IMR-90 (cell line): ENCODE measurements at regions not wholly inside any gene's neighbourhood (a gene's known extent, or its start where the extent isn't known, plus 50 kb on each side); places are given as distances from the start of the nearest gene placed in this dataset.

Experiments
- ATAC-seq: fragments of 200-7000 bp; cut with Tn5 transposase; 2 replicates; pipeline ENCODE4 v1.9.1; 2020; ENCODE audit warnings: low read depth, mild to moderate bottlenecking, moderate library complexity
- BruUV-seq: library from RNA; stranded (reverse); fragments of 400-500 nt; replicated peaks from 2 replicates; lab custom pipeline; 2021; lab: Mats Ljungman, UMichigan
- CTCF ChIA-PET: fragments of 300-600 bp; formaldehyde crosslinking; extraction: SDS; loops from one replicate; lab custom pipeline; 2021; ENCODE audit warnings: antibody characterized with exemption; lab: Yijun Ruan, JAX
- POLR2A ChIA-PET: fragments of 300-600 bp; sonication (Branson Sonifier 250); formaldehyde crosslinking; loops from one replicate; lab custom pipeline; 2022; ENCODE audit warnings: antibody characterized with exemption; ENCODE audit not compliant: unreplicated experiment; lab: Charles Lee
- DNase-seq: peaks from one replicate; pipeline ENCODE4 v3.0.0; 2013
- H2AFZ ChIP-seq: replicated peaks from 2 replicates; pipeline ENCODE3; 2013; ENCODE audit warnings: low read length, mild to moderate bottlenecking; ENCODE audit not compliant: poor library complexity
- H2AK5ac ChIP-seq: 2 replicates; pipeline ENCODE4 v1.6.1; 2013; ENCODE audit warnings: low read depth, low read length, inconsistent platforms
- H2AK9ac ChIP-seq: replicated peaks from 2 replicates; pipeline ENCODE3; 2013; ENCODE audit warnings: mild to moderate bottlenecking, low read depth, low read length, moderate library complexity; ENCODE audit not compliant: poor library complexity
- H2BK120ac ChIP-seq: 2 replicates; pipeline ENCODE4 v1.6.1; 2013; ENCODE audit warnings: low read depth, low read length, inconsistent platforms
- H2BK15ac ChIP-seq: 3 replicates; pipeline ENCODE4 v1.6.1; 2013; ENCODE audit warnings: low read depth, low read length, inconsistent platforms
- H2BK20ac ChIP-seq: 2 replicates; pipeline ENCODE4 v1.6.1; 2013; ENCODE audit warnings: low read depth, mild to moderate bottlenecking, inconsistent platforms, low read length, moderate library complexity
- H2BK5ac ChIP-seq: 2 replicates; pipeline ENCODE4 v1.6.1; 2013; ENCODE audit warnings: mild to moderate bottlenecking, low read depth, low read length, inconsistent platforms; ENCODE audit not compliant: poor library complexity, severe bottlenecking
- H3K14ac ChIP-seq: replicated peaks from 2 replicates; pipeline ENCODE4 v1.6.1; 2013; ENCODE audit warnings: low read depth, low read length, inconsistent platforms
- H3K18ac ChIP-seq: 2 replicates; pipeline ENCODE4 v1.6.1; 2013; ENCODE audit warnings: low read depth, low read length, control low read depth
- H3K23ac ChIP-seq: 2 replicates; pipeline ENCODE4 v1.6.1; 2013; ENCODE audit warnings: low read depth, low read length, inconsistent platforms
- H3K27ac ChIP-seq: 2 replicates; pipeline ENCODE4 v1.5.1; 2013; ENCODE audit warnings: mild to moderate bottlenecking, control low read depth, low read length; ENCODE audit not compliant: insufficient read depth
- H3K27me3 ChIP-seq: 2 replicates; pipeline ENCODE4 v1.6.1; 2013; ENCODE audit warnings: low read length; ENCODE audit not compliant: control insufficient read depth, insufficient read depth
- H3K36me3 ChIP-seq: 2 replicates; pipeline ENCODE4 v1.6.1; 2013; ENCODE audit warnings: low read length, mixed read lengths; ENCODE audit not compliant: control insufficient read depth, insufficient read depth
- H3K4ac ChIP-seq: 2 replicates; pipeline ENCODE4 v1.6.1; 2013; ENCODE audit warnings: low read depth, low read length, inconsistent platforms
- H3K4me1 ChIP-seq: 2 replicates; pipeline ENCODE4 v1.6.1; 2013; ENCODE audit warnings: low read length, mixed read lengths; ENCODE audit not compliant: control insufficient read depth, insufficient read depth
- H3K4me2 ChIP-seq: 2 replicates; pipeline ENCODE4 v1.6.1; 2013; ENCODE audit warnings: low read depth, mild to moderate bottlenecking, control low read depth, low read length, moderate library complexity
- H3K4me3 ChIP-seq: 2 replicates; pipeline ENCODE4 v1.5.1; 2013; ENCODE audit warnings: low read depth, mild to moderate bottlenecking, control low read depth, low read length, moderate library complexity; ENCODE audit not compliant: insufficient read depth
- H3K56ac ChIP-seq: 2 replicates; pipeline ENCODE4 v1.6.1; 2013; ENCODE audit warnings: low read length, inconsistent platforms; ENCODE audit not compliant: insufficient read depth; ENCODE audit errors: extremely low read depth
- H3K79me1 ChIP-seq, 2 experiments: 2 replicates each; pipeline ENCODE4 v1.6.1; 2013; ENCODE audit warnings: low read length in 2 of 2, inconsistent platforms in 1 of 2, low read depth in 1 of 2
- H3K9ac ChIP-seq: 2 replicates; pipeline ENCODE4 v1.6.1; 2013; ENCODE audit warnings: low read depth, low read length, control low read depth
- H3K9me1 ChIP-seq: 2 replicates; pipeline ENCODE4 v1.6.1; 2013; ENCODE audit warnings: low read length, inconsistent platforms; ENCODE audit not compliant: insufficient read depth
- H3K9me3 ChIP-seq: 2 replicates; pipeline ENCODE4 v1.6.1; 2013; ENCODE audit warnings: low read length; ENCODE audit not compliant: control insufficient read depth, insufficient read depth
- H4K20me1 ChIP-seq: 2 replicates; pipeline ENCODE4 v1.6.1; 2013; ENCODE audit warnings: low read length, inconsistent platforms; ENCODE audit not compliant: insufficient read depth
- H4K5ac ChIP-seq: 2 replicates; pipeline ENCODE4 v1.6.1; 2013; ENCODE audit warnings: mild to moderate bottlenecking, low read depth, low read length, control low read depth
- H4K8ac ChIP-seq, 2 experiments: 2 replicates each; pipeline ENCODE4 v1.6.1; 2013; ENCODE audit warnings: low read depth in 2 of 2, low read length in 2 of 2, control low read depth in 1 of 2, inconsistent platforms in 1 of 2
- H4K91ac ChIP-seq: 2 replicates; pipeline ENCODE4 v1.6.1; 2013; ENCODE audit warnings: low read depth, low read length, inconsistent platforms; ENCODE audit not compliant: insufficient read depth
- BHLHE40 ChIP-seq: fragments of 150-350 bp; IDR thresholded peaks from 2 replicates; pipeline ENCODE4 v1.6.1; 2016; ENCODE audit warnings: mild to moderate bottlenecking, low read depth, low read length
- CEBPB ChIP-seq: IDR thresholded peaks from 2 replicates; pipeline ENCODE4 v1.6.1; 2012; ENCODE audit warnings: low read depth, low read length, improper control_type of control experiment
- CHD1 ChIP-seq: IDR thresholded peaks from 2 replicates; pipeline ENCODE4 v1.6.1; 2012; ENCODE audit warnings: low read depth, low read length, improper control_type of control experiment
- ELK1 ChIP-seq: fragments of 150-350 bp; IDR thresholded peaks from 2 replicates; pipeline ENCODE4 v1.6.1; 2016; ENCODE audit warnings: low read depth, mild to moderate bottlenecking, low read length, moderate library complexity, borderline replicate concordance
- FOS ChIP-seq: fragments of 150-350 bp; IDR thresholded peaks from 2 replicates; pipeline ENCODE4 v1.6.1; 2016; ENCODE audit warnings: low read depth, low read length
- MAFK ChIP-seq: IDR thresholded peaks from 2 replicates; pipeline ENCODE4 v1.6.1; 2012; ENCODE audit warnings: low read depth, low read length, improper control_type of control experiment
- MAZ ChIP-seq: IDR thresholded peaks from 2 replicates; pipeline ENCODE4 v1.6.1; 2012; ENCODE audit warnings: low read depth, mild to moderate bottlenecking, low read length, improper control_type of control experiment, moderate library complexity, borderline replicate concordance
- MXI1 ChIP-seq: IDR thresholded peaks from 2 replicates; pipeline ENCODE4 v1.6.1; 2012; ENCODE audit warnings: low read depth, mild to moderate bottlenecking, low read length, moderate library complexity, borderline replicate concordance
- NFE2L2 ChIP-seq: fragments of 150-350 bp; IDR thresholded peaks from 2 replicates; pipeline ENCODE4 v1.6.1; 2016; ENCODE audit warnings: low read depth, mild to moderate bottlenecking, low read length
- POLR2A ChIP-seq: IDR thresholded peaks from 2 replicates; pipeline ENCODE4 v1.6.1; 2012; ENCODE audit warnings: mild to moderate bottlenecking, low read depth, low read length
- RAD21 ChIP-seq: IDR thresholded peaks from 2 replicates; pipeline ENCODE4 v1.6.1; 2012; ENCODE audit warnings: low read length, improper control_type of control experiment
- RCOR1 ChIP-seq: IDR thresholded peaks from 2 replicates; pipeline ENCODE4 v1.6.1; 2012; ENCODE audit warnings: mild to moderate bottlenecking, low read length, improper control_type of control experiment; ENCODE audit not compliant: insufficient replicate concordance
- RFX5 ChIP-seq: IDR thresholded peaks from 2 replicates; pipeline ENCODE4 v1.8.0; 2012; ENCODE audit warnings: low read depth, mild to moderate bottlenecking, low read length, moderate library complexity
- SMC3 ChIP-seq: fragments of 150-350 bp; IDR thresholded peaks from 2 replicates; pipeline ENCODE4 v1.6.1; 2016; ENCODE audit warnings: low read depth, mild to moderate bottlenecking, antibody characterized with exemption, low read length, moderate library complexity
- USF2 ChIP-seq: fragments of 150-350 bp; IDR thresholded peaks from 2 replicates; pipeline ENCODE4 v1.6.1; 2017; ENCODE audit warnings: mild to moderate bottlenecking, antibody characterized with exemption, low read length, low read depth
- dilution Hi-C: fragments of 300-500 bp; cut with HindIII; formaldehyde crosslinking; loops from one replicate; pipeline ENCODE4 v1.14.3; 2018; ENCODE audit warnings: low sequenced_read_pairs; ENCODE audit not compliant: unreplicated experiment
- in situ Hi-C: fragments of 300-500 bp; cut with MboI; formaldehyde crosslinking; loops from 3 replicates; pipeline ENCODE4 v1.14.3; 2019; ENCODE audit warnings: low sequenced_read_pairs, inconsistent platforms, mixed read lengths
- intact Hi-C: fragments of 100-400 bp; cut with micrococcal nuclease; formaldehyde crosslinking; loops from 2 replicates; pipeline ENCODE4 v1.10.0; 2022
- TF ChIP-seq, protein P1 (sequence below): conservative IDR thresholded peaks from 2 replicates; pipeline ENCODE4 v1.5.1; 2012; ENCODE audit warnings: mild to moderate bottlenecking, low read depth, low read length, improper control_type of control experiment

- Histone ChIP-seq H4K20me1 (no peaks in the 10 kb centered on the region), H2BK15ac (no peak overlapping the region), H3K27ac (no peak overlapping the region), H3K9me3 (peaks cover 5% of the 10 kb centered on the region; the same call in 1 of the 2 replicates), H3K4ac (no peak overlapping the region), H2AFZ (no peak overlapping the region), H3K4me3 (no peak overlapping the region), H3K4me1 (no peaks in the 10 kb centered on the region), H3K36me3 (no peaks in the 10 kb centered on the region), H4K8ac (no peak overlapping the region), H3K9me1 (no peaks in the 10 kb centered on the region), H3K14ac (no peak overlapping the region), H4K5ac (no peak overlapping the region), H2BK120ac (no peak overlapping the region), H3K9ac (no peak overlapping the region), H4K91ac (no peak overlapping the region), H3K27me3 (no peaks in the 10 kb centered on the region), H3K23ac (no peak overlapping the region), H2AK5ac (no peak overlapping the region), H2BK5ac (no peak overlapping the region), H3K56ac (no peak overlapping the region), H3K18ac (no peak overlapping the region), H3K79me1 (no peaks in the 10 kb centered on the region), H3K4me2 (no peak overlapping the region), H2AK9ac (no peak overlapping the region), H2BK20ac (no peak overlapping the region)
- ATAC-seq, result no peak
- no TSS peak for BruUV-seq
- CTCF ChIA-PET, result no interaction called here
- intact Hi-C loops, result loop anchor here (5.0 kb wide), 1 partner anchor 34 kb away; no protein-coding TSS in a partner anchor
- in situ Hi-C loops, result no loop called here
- dilution Hi-C loops, result no loop called here
- no peak for DNase-seq
- POLR2A ChIA-PET, result no interaction called here
- TF ChIP-seq MAZ (no peak), CHD1 (no peak), SMC3 (no peak), RCOR1 (no peak), CEBPB (no peak), POLR2A (no peak), FOS (no peak), ELK1 (no peak), MXI1 (no peak), MAFK (no peak), BHLHE40 (no peak), USF2 (no peak), RAD21 (no peak), NFE2L2 (no peak), RFX5 (no peak)
- TF ChIP-seq, protein P1, sequence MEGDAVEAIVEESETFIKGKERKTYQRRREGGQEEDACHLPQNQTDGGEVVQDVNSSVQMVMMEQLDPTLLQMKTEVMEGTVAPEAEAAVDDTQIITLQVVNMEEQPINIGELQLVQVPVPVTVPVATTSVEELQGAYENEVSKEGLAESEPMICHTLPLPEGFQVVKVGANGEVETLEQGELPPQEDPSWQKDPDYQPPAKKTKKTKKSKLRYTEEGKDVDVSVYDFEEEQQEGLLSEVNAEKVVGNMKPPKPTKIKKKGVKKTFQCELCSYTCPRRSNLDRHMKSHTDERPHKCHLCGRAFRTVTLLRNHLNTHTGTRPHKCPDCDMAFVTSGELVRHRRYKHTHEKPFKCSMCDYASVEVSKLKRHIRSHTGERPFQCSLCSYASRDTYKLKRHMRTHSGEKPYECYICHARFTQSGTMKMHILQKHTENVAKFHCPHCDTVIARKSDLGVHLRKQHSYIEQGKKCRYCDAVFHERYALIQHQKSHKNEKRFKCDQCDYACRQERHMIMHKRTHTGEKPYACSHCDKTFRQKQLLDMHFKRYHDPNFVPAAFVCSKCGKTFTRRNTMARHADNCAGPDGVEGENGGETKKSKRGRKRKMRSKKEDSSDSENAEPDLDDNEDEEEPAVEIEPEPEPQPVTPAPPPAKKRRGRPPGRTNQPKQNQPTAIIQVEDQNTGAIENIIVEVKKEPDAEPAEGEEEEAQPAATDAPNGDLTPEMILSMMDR, result no peak
These were observed 179.0 kb upstream of the MOCS2 start for GRCh38 chr5:53288511-53288910.
